Uterus (tissue), 3 donors: ENCODE measurements at regions not wholly inside any gene's neighbourhood (a gene's known extent, or its start where the extent isn't known, plus 50 kb on each side); places are given as distances from the start of the nearest gene placed in this dataset.

Source experiments
- DNase-seq, 2 donors: peaks; one replicate each; pipeline ENCODE4 v3.0.0-alpha.2; 2019 to 2020
- H3K27ac ChIP-seq, 2 donors: fragments of 200-600 bp; sonication (generic); 1 replicate in 1 of 2; 2 replicates in 1 of 2; pipeline ENCODE4 v1.5.1; 2016 to 2018
- H3K27me3 ChIP-seq, 2 donors: fragments of 200-600 bp; sonication (generic); one replicate each; pipeline ENCODE4 v1.5.1; 2018 to 2019; ENCODE audit warnings: control low read depth in 1 of 2
- H3K36me3 ChIP-seq, 2 donors: fragments of 200-600 bp; sonication (generic); one replicate each; pipeline ENCODE4 v1.5.1; 2019; ENCODE audit warnings: control low read depth in 1 of 2
- H3K4me1 ChIP-seq, 2 donors: fragments of 200-600 bp; sonication (generic); one replicate each; pipeline ENCODE4 v1.5.1; 2018 to 2019; ENCODE audit warnings: control low read depth in 1 of 2
- H3K4me3 ChIP-seq, 2 donors: fragments of 200-600 bp; sonication (generic); 1 replicate in 1 of 2; 2 replicates in 1 of 2; pipeline ENCODE4 v1.5.1; 2018 to 2019; ENCODE audit warnings: mild to moderate bottlenecking in 1 of 2
- H3K9me3 ChIP-seq, 2 donors: fragments of 200-600 bp; sonication (generic); one replicate each; pipeline ENCODE4 v1.5.1; 2019; ENCODE audit warnings: control low read depth in 1 of 2
- CTCF ChIP-seq, 4 experiments: fragments of 200-600 bp in 2 of 4; fragments of 450-650 bp in 2 of 4; sonication (generic) in 2 of 4; IDR thresholded peaks; one replicate each; pipeline ENCODE4 v1.5.1; 2016 to 2019; ENCODE audit warnings: antibody characterized with exemption in 4 of 4, mild to moderate bottlenecking in 2 of 4, moderate library complexity in 1 of 4
- POLR2A ChIP-seq, 2 donors: fragments of 450-650 bp; IDR thresholded peaks; one replicate each; pipeline ENCODE4 v1.6.1; 2016; ENCODE audit warnings: antibody characterized with exemption in 2 of 2, mild to moderate bottlenecking in 1 of 2, moderate library complexity in 1 of 2
- intact Hi-C: fragments of 100-400 bp; cut with DNase I; formaldehyde crosslinking; loops from one replicate; pipeline ENCODE4 v1.15.1; 2023; ENCODE audit warnings: low total_unique reads
- donor health status: DM: yes; HTN: yes; CAD: no.

- no peak for TF ChIP-seq POLR2A (IDR thresholded peaks at IDR 0.05)
- TF ChIP-seq CTCF (IDR thresholded peaks at IDR 0.05): no peak
- intact Hi-C loops: no loop called here
- DNase-seq: no peak
Measured at GRCh38 chr7:155899596-155899995, 87.3 kb upstream of the SHH start.

GRCh38 chr7:155897758-155898386 lies 85.6 kb upstream of the SHH start:
- DNase-seq: no peak
- H3K9me3 ChIP-seq: no peaks in the 10 kb centered on the region
- no peaks in the 10 kb centered on the region for H3K27me3 ChIP-seq
- no peak overlapping the region for H3K4me3 ChIP-seq
- no peak overlapping the region for H3K27ac ChIP-seq
- H3K4me1 ChIP-seq: no peaks in the 10 kb centered on the region
- no peak for TF ChIP-seq CTCF (IDR thresholded peaks at IDR 0.05)
- TF ChIP-seq POLR2A (IDR thresholded peaks at IDR 0.05): no peak
- no peaks in the 10 kb centered on the region for H3K36me3 ChIP-seq
- intact Hi-C loops: no loop called here

More at GRCh38 chr7:155899596-155899995, 87.3 kb upstream of the SHH start:
- Histone ChIP-seq H3K27ac (no peak overlapping the region), H3K36me3 (no peaks in the 10 kb centered on the region), H3K9me3 (no peaks in the 10 kb centered on the region), H3K27me3 (no peaks in the 10 kb centered on the region), H3K4me3 (no peak overlapping the region), H3K4me1 (no peaks in the 10 kb centered on the region)

DNA sequence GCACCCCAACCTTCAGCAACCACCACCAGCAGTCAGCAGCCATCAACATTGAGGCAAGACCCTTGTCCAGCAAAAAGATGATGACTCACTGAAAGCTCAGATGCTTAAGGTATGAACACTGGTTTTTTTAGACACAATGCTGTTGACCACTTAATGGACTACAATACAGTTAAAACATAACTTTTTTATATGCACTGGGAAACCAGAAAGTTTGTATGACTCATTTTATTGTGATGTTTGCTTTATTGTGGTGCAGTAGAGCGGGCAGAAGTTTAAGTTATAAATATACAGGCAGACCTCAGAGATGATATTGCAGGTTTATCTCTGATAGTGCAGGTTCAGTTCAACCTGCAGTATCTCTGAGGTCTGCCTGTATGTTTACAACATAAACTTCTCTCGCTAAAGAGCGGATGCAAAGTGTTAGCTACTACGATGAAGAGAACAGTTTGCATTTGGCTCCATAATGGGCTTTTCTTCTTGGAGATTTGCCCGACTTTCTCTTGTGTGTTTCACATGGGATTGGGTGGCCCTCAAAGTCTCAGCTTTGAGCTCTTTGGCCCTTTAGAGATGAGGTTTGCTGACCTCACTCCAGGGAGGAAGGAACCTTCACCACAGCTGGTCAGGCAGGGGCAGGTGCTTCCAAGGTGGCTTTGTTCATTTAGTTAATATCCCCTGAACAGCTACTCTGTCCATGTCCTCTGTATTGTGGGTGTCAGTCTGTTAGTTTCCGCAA lies 84.4 kb upstream of the SHH start:
- intact Hi-C loops: no loop called here
- no peak for DNase-seq
- TF ChIP-seq CTCF (IDR thresholded peaks at IDR 0.05): no peak
- no peak for TF ChIP-seq POLR2A (IDR thresholded peaks at IDR 0.05)
- Histone ChIP-seq H3K27ac (no peak overlapping the region), H3K27me3 (no peaks in the 10 kb centered on the region), H3K4me3 (no peak overlapping the region), H3K4me1 (no peaks in the 10 kb centered on the region), H3K9me3 (no peaks in the 10 kb centered on the region), H3K36me3 (no peaks in the 10 kb centered on the region)

DNA sequence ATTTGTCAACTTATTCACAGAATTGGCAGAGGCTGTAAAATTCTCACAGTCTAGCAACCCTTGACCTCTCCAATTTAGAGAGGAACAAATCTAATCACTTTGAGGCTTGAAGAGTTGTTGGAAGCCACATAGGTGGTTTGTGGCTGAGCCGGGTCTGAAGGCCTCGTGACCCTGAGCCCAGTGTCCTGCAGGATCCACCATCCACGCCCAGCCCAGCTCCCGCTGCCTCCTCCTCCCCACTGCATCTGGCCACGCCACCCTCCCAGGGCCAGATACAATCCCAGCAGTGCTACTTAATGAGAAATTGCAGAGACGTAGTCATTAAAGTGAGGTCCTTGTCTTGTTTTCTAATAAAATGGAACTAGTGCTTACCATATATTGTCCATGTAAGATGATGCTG lies 81.4 kb upstream of the SHH start:
- TF ChIP-seq CTCF (IDR thresholded peaks at IDR 0.05): no peak
- TF ChIP-seq POLR2A (IDR thresholded peaks at IDR 0.05): no peak
- no peaks in the 10 kb centered on the region for H3K4me1 ChIP-seq
- DNase-seq: no peak
- no peaks in the 10 kb centered on the region for H3K36me3 ChIP-seq
- H3K9me3 ChIP-seq: no peaks in the 10 kb centered on the region
- H3K27me3 ChIP-seq: no peaks in the 10 kb centered on the region
- intact Hi-C loops: no loop called here
- H3K27ac ChIP-seq: no peak overlapping the region
- H3K4me3 ChIP-seq: no peak overlapping the region

DNA sequence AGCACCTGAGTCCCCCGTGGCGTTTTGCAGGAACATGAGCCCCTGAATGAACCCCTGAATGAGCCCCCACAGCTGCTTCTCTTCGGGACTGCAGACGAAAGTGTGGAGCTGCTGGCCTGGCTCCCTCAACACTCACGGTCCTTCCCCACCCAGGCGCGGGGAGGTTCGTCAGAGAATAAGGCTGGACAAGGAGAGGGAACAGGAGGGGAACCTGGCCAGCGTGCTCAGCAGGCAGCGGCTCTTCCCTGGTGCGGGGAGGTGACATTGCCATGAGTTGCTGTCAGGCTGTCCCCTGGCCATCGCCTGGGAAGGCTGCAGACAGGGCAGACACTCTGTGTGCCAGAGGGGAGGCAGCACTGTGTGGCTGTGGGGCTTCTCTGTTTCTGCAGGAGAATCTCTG lies 80.9 kb upstream of the SHH start:
- H3K4me1 ChIP-seq: no peaks in the 10 kb centered on the region
- TF ChIP-seq POLR2A (IDR thresholded peaks at IDR 0.05): no peak
- TF ChIP-seq CTCF (IDR thresholded peaks at IDR 0.05): no peak
- H3K36me3 ChIP-seq: no peaks in the 10 kb centered on the region
- intact Hi-C loops: no loop called here
- no peak overlapping the region for H3K4me3 ChIP-seq
- no peaks in the 10 kb centered on the region for H3K27me3 ChIP-seq
- no peaks in the 10 kb centered on the region for H3K9me3 ChIP-seq
- no peak for DNase-seq
- H3K27ac ChIP-seq: no peak overlapping the region
